ENCODE measurements at regions not wholly inside any gene's neighbourhood (a gene's known extent, or its start where the extent isn't known, plus 50 kb on each side); places are given as distances from the start of the nearest gene placed in this dataset.
"Not testable (repeated sequence)": the region's sequence is repeated elsewhere in the genome, so short reads cannot be mapped to it uniquely, and the experiment has no call there.

DNA sequence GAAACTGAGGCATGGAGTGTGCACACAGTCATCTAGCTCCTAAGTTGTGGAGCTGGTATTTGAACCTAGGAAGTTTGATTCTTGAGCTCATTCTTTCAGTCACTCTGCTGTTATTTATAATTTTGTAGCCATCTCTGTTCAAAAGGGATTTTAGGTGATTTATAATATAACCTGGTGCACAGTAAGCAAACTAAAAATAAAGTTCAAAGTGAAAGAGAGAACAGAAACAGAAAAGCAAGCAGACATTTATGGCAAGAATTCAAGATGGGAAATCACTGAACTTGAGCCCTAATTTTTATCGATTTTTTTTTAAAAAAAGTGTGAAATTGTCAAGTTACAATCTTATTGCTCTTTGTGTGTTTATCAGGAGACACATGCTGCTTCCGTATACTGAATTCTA is 71.4 kb upstream of the SLC7A14 start:
- intact Hi-C loops (cut with micrococcal nuclease) = no loop called here

GRCh38 chr3:170656284-170656683 is 70.4 kb upstream of the SLC7A14 start:
- intact Hi-C loops (cut with micrococcal nuclease) = no loop called here

DNA sequence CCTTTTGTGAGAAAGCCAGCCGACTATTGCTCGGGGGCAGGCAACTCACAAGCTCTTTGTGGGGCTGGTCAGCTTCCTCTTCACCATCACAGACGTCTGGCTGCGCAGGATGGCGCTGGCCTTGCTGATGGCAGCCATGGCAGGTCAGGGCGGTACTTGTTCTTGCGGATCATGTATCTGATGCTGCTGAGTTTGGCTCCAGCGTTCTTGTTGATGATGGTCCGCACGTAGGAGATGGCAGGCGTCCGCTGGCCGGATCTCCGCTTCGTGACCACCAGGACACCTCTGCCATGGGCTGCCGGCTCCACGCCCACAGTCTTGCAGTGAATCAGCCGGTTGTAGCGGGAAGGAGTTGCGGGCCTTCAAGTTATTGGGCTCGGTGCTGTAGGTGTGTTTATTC is 67.9 kb upstream of the SLC7A14 start:
- intact Hi-C loops (cut with micrococcal nuclease) = no loop called here

- intact Hi-C loops (cut with micrococcal nuclease) = no loop called here
Measured at GRCh38 chr3:170651260-170651845, 65.5 kb upstream of the SLC7A14 start.

DNA sequence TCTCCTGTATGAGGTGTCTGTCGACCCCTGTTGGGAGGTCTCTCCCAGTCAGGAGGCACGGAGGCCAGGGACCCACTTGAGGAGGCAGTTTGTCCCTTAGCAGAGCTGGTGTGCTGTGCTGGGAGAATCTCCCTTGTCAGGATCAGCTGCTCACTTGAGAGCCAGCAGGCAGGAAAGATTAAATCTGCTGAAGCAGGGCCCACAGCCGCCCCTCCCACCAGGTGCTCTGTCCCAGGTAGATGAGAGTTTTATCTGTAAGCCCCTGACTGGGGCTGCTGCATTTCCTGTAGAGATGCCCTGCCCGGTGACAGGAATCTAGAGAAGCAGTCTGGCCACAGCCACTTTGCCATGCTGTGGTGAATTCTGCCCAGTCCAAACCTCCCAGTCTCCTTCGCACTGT is 64.7 kb upstream of the SLC7A14 start:
- intact Hi-C loops (cut with micrococcal nuclease) = not testable (repeated sequence)

DNA sequence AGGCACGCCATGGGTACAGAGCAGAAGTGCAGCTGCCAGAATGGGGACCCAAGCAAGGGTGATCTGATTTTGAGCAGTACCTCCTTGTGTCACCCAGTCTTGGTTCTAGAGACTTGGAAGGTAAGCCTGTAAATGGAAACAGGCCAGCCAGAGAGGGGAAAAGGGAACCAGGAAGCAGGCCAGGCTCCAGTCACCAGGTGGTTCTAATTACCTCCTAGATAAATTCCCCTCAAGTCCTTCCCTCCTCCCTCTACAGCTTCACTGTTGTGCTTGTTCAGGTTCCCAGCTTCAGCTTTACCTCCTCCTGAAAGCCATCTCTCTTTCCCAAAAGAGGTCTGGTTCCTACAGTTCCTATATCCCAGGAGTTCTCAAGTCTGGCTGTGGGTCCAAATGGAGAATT is 58.8 kb upstream of the SLC7A14 start:
- intact Hi-C loops (cut with micrococcal nuclease) = no loop called here

DNA sequence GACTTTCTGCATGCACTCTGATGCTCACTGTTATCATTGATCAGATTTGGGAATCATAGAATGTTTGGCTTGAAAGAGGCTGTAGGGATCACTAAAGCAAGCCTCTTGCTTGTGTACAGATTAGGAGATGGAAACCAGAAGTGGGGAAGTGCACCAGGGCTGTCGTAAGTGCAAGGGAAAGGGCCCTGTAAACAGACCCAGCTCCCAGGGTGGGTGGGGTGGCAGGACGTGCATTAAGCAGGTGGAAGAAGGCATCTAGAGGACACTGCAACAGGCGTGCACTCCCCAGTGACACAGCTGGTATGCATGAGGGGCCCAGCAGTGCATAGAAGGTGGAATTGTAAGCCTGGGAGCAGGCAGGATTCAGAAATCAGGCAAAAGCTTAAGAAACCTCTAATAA is 58.0 kb upstream of the SLC7A14 start:
- intact Hi-C loops (cut with micrococcal nuclease) = no loop called here

DNA sequence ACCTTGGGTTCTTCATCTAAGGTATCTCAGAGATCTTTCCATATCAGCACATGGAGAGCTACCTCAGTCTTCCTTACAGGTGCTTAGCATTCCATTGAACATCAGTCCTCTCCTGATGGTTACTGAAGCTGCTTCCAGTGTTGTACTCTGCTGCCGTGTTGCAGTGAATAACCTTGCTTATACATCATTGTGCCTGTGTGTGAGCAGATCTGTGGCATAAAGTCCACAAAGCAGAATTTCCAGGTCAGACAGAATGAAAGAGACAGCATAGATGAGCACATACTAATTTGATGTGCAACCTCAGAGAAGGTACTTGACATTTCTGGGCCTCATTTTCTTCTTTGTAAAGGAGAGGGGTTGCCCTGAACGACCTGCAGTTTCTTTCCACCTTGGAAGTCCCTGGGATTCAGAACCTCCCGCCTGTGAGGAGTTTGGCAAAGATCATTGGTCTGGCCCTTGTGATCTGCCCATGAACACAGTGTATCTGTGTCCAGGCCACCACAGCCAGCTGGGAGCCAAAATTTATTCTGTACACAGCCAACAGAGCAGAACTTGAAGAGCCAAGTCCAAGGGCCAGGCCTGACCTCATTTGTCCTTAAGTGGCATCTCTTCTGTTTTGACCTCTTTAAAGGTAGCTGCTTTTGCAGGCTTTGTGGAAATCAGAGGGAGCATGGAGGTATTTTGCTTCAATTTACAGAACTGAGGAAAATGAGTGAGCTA is 57.2 kb upstream of the SLC7A14 start:
- intact Hi-C loops (cut with micrococcal nuclease) = no loop called here

- intact Hi-C loops (cut with micrococcal nuclease) = no loop called here
Measured at GRCh38 chr3:170641510-170642236, 55.8 kb upstream of the SLC7A14 start.

- intact Hi-C loops (cut with micrococcal nuclease) = no loop called here
Measured at GRCh38 chr3:170640737-170641171, 54.9 kb upstream of the SLC7A14 start.

DNA sequence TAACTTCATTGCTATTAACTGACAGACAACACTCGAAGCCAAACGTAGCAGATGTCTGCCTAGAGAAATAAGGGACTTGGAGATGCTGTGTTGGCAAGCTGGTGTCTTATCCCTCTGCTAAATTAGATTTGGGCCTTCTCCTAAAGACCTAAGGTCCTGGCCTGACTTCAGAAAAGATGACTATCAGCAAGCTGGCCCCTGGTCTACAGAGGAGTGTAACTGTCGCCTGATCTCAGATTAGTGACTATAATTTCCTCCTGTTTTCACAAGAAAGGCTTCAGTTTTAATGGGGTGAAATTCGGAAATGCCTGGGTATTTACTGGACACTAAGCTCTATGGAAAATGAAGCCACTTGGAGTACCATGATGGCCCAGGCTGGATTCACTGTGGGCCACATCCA is 53.1 kb upstream of the SLC7A14 start:
- intact Hi-C loops (cut with micrococcal nuclease) = no loop called here

DNA sequence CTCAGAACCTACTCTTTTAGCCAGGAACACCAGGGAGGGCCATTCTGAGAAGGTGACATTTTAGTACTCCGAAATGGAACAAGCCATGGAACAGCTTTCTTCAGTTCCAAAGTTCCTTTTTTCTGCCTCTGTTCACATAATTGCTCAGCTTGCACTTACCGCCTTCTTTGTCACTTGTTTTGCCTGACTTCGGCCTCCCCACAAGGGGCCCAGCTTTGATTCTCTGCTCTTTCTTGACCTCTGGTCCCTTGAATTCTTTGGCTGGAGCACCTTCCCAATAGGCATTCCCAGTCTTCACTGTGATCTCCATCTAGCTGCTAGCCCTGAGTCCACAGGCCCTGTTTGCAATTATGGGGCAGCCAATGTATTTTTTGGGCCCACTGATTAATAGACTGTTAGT is 51.4 kb upstream of the SLC7A14 start:
- intact Hi-C loops (cut with micrococcal nuclease) = no loop called here

GRCh38 chr3:170636400-170636973 is 50.6 kb upstream of the SLC7A14 start:
- intact Hi-C loops (cut with micrococcal nuclease) = no loop called here
